Right hindlimb (tissue), 1 donor: ENCODE measurements at regions not wholly inside any gene's neighbourhood (a gene's known extent, or its start where the extent isn't known, plus 50 kb on each side); places are given as distances from the start of the nearest gene placed in this dataset.

Source experiments
- DNase-seq: peaks from one replicate; pipeline ENCODE4 v3.0.0-alpha.2; 2018

- DNase-seq: no peak
Observed at GRCh38 chr5:176151281-176151680, 86.9 kb upstream of the SIMC1 start.

GRCh38 chr5:176152191-176152929, 85.9 kb upstream of the SIMC1 start:
- no peak for DNase-seq

GRCh38 chr5:176152930-176153311, 85.3 kb upstream of the SIMC1 start:
- no peak for DNase-seq

- no peak for DNase-seq
Observed at GRCh38 chr5:176153741-176154140, 84.5 kb upstream of the SIMC1 start.

- no peak for DNase-seq
Observed at GRCh38 chr5:176154821-176155220, 83.4 kb upstream of the SIMC1 start.

GRCh38 chr5:176155922-176156359, 82.3 kb upstream of the SIMC1 start:
- DNase-seq: no peak

- no peak for DNase-seq
Observed at GRCh38 chr5:176157656-176158055, 80.6 kb upstream of the SIMC1 start.

- peak; percentile 63 for DNase-seq
Observed at GRCh38 chr5:176161431-176161830, 76.8 kb upstream of the SIMC1 start.

GRCh38 chr5:176162198-176162597, 76.0 kb upstream of the SIMC1 start:
- no peak for DNase-seq

GRCh38 chr5:176162888-176163287, 75.3 kb upstream of the SIMC1 start:
- no peak for DNase-seq

- no peak for DNase-seq
Observed at GRCh38 chr5:176166427-176166826, 71.8 kb upstream of the SIMC1 start.

- no peak for DNase-seq
Observed at GRCh38 chr5:176167800-176168199, 70.4 kb upstream of the SIMC1 start.

- DNase-seq: no peak
Observed at GRCh38 chr5:176169393-176170063, 68.7 kb upstream of the SIMC1 start.

GRCh38 chr5:176170084-176170483, 68.1 kb upstream of the SIMC1 start:
- no peak for DNase-seq

GRCh38 chr5:176171171-176171760, 67.0 kb upstream of the SIMC1 start:
- peak; percentile 54 for DNase-seq

- DNase-seq: no peak
Observed at GRCh38 chr5:176172246-176172645, 66.0 kb upstream of the SIMC1 start.

GRCh38 chr5:176173647-176174046, 64.6 kb upstream of the SIMC1 start:
- DNase-seq: no peak

GRCh38 chr5:176174345-176175025, 63.7 kb upstream of the SIMC1 start:
- DNase-seq: no peak

GRCh38 chr5:176175101-176175852, 62.9 kb upstream of the SIMC1 start:
- DNase-seq: no peak

- no peak for DNase-seq
Observed at GRCh38 chr5:176176231-176176630, 62.0 kb upstream of the SIMC1 start.

GRCh38 chr5:176178789-176179188, 59.4 kb upstream of the SIMC1 start:
- no peak for DNase-seq

GRCh38 chr5:176180339-176180738, 57.9 kb upstream of the SIMC1 start:
- no peak for DNase-seq

- DNase-seq: no peak
Observed at GRCh38 chr5:176180781-176181180, 57.4 kb upstream of the SIMC1 start.
